Sciatic nerve (tissue), 2 donors: ENCODE measurements at regions not wholly inside any gene's neighbourhood (a gene's known extent, or its start where the extent isn't known, plus 50 kb on each side); places are given as distances from the start of the nearest gene placed in this dataset.
"Not testable (repeated sequence)": the region's sequence is repeated elsewhere in the genome, so short reads cannot be mapped to it uniquely, and the experiment has no call there.

Experiments used
- ATAC-seq: fragments of 200-7000 bp; cut with Tn5 transposase; one replicate; pipeline ENCODE4 v1.9.1; 2020; ENCODE audit warnings: mild to moderate bottlenecking, moderate library complexity
- DNase-seq: peaks from one replicate; pipeline ENCODE4 v3.0.0-alpha.2; 2020; ENCODE audit warnings: low spot score
- intact Hi-C: fragments of 100-400 bp; cut with DNase I; formaldehyde crosslinking; loops from one replicate; pipeline ENCODE4 v1.14.2; 2022
- donor health status: DM: no; HTN: no; CAD: no.
- donor health status: DM: no; HTN: no; CAD: no.

DNA sequence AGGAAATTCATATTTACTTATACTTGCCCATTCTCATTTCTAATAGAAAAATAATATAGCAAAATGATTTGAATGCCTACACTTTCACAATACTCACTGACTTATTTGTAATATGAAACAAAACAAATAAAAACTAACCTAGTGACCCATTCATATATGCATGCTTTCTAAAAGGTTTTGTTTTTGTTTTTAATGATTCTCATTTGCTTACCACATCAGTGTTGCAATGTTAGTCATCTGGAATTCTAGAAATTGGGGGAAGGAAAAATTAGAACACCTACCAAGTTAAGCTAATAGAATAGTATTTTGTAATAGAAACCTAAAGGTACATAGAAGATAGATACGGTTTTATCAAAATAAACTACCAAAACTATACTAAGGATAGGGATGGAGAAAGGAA lies 214.1 kb upstream of the CNTN6 start:
- ATAC-seq = no peak
- intact Hi-C loops = no loop called here
- DNase-seq = no peak

DNA sequence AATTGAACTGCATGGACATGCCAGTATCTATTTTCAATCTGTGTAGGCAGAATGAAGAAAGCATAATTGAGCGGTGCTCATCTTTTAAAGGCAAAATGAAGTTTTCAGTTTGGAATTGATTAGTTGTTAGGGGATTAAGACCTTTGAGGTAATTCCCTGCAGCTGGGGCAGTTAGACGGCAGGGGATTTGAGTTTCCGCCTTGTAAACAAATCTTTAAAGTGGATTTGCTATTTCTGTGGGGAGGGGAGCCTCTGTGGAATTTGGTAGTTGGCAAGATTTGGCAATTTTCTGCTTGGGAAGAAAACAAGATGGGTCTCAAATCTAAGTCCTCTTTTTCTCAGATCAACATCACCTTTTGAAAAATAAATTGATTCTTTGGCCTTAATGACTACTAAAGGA lies 212.5 kb upstream of the CNTN6 start:
- ATAC-seq = no peak
- intact Hi-C loops = no loop called here
- DNase-seq = no peak

DNA sequence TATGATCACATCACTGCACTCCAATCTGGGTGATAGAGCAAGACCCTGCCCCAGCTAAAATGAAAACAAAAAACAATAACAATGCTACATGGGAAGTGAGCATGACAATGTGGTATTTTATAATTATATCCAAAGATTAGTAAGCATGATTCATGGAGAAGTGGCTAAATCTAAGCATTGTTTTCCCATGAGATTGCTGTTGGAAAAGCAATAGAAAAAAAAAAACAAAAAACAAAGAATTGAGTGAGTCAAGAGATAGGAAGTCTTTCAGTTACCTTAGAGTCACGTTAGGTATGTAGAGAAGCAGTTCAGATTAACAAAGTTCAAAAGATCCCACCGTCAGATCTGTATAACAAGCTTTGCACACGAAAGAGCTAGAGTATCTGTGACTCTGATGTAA lies 210.3 kb upstream of the CNTN6 start:
- DNase-seq (no peak), ATAC-seq (no peak)
- intact Hi-C loops = no loop called here

DNA sequence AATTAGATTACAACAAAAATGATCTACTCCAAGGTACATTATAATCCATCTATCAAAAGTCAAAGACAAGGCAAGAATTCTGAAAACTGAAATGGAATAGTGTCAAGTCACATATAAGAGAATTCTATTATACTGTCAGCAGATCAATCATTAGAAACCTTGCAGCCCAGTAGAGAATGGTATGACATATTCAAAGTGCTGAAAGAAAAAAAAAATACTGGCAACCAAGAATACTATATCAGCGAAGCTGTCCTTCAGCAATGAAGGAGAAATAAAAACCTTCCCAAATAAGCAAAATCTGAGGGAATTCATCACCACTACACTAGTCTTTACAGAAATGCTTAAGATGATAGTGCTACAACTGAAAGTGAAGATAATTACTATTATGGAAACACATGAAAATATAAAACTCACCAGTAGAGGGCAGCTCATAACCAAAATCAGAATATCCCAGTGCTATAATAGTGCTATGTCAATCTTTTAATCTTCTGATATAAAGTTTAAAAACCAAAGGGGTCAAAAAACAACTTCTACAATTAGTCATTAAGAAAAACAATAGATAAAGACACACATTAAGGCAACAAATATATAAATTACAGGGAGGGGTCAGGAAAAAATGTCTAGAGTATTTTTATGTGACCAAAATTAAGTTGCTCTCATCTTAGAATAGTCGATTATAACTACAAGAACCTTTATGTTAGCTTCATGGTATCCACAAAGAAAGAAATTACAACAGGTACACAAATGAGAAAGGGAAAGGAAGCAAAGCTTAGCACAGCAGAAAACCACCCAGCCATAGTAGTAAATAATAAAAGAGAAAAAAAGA lies 190.7 kb upstream of the CNTN6 start:
- intact Hi-C loops = no loop called here

DNA sequence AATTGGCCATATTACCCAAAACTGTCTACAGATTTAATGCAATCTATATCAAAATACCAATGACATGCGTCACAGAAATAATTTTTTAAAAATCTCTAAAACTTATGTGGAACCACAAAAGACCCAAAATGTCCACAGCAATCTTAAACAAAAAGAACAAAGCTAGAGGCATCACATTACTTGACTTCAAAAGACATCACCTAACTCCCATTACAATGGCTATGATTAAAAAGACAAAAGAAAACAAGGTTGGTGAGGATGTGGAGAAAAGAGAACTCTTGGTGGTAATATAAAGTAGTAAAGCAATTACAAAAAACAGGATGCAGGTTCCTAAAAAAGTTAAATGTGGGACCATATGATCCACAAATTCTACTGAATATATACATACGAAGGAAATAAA lies 187.6 kb upstream of the CNTN6 start:
- DNase-seq (no peak), ATAC-seq (no peak)
- intact Hi-C loops = no loop called here

More for the DNA sequence above, 190.7 kb upstream of the CNTN6 start:
- no peak for DNase-seq
- no peak for ATAC-seq

DNA sequence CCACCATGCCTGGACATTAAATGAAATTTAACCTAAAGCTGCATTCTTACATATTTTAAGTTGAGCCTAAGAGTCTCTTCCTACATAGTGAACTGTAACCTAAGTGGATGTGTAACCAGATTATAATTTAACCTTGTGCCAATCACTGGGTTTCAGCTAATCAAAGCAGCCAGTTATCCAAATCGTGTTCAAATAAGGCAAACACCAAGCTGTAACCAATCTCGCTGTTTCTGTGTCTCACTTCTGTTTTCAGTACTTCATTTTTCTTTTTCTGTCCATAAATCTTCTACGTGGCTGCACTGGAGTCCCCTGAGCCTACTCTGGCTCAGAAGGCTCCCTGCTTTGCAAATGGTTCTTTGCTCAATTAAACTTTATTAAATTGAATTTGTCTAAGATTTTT lies 186.1 kb upstream of the CNTN6 start:
- intact Hi-C loops = no loop called here
- DNase-seq = no peak

DNA sequence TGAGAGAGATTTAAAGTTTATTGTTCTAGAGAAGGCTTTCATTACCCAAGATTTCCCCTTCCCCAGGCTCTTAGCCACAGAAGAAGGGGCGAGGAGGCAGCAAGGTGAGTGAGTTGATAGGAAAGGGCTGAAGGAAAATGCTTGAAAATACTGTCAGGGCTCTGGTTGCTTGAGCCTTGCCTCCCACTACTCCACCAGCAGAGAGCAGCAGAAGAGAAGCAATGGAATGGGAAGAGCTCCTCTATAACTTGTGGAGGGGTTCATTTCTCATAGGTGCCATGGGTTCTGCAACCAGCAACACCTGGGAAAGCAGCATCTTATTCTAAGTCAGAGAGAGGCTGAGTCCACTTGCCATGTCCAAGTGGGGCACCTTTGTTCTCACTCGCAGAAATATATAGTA lies 184.0 kb upstream of the CNTN6 start:
- DNase-seq = no peak
- intact Hi-C loops = no loop called here
- ATAC-seq = peak; percentile 24

More for the DNA sequence above, 186.1 kb upstream of the CNTN6 start:
- no peak for ATAC-seq

DNA sequence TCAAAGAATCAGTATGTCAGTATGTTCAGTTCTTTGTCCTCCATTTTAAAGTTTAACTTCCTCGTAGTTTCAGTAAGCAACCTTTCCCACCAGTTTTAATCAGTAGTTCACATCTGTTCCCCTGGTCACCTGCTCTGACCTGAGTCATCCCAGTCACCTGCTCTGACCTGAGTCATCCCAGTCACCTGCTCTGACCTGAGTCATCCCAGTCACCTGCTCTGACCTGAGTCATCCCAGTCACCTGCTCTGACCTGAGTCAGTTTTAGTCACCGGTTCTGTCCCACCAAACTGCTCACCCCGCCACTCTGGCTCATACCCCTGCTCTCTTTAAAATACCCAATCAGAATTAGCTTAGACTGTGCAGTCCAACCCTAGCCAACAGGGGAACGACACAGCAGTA lies 180.1 kb upstream of the CNTN6 start:
- DNase-seq, intact Hi-C loops, ATAC-seq: not testable (repeated sequence)

DNA sequence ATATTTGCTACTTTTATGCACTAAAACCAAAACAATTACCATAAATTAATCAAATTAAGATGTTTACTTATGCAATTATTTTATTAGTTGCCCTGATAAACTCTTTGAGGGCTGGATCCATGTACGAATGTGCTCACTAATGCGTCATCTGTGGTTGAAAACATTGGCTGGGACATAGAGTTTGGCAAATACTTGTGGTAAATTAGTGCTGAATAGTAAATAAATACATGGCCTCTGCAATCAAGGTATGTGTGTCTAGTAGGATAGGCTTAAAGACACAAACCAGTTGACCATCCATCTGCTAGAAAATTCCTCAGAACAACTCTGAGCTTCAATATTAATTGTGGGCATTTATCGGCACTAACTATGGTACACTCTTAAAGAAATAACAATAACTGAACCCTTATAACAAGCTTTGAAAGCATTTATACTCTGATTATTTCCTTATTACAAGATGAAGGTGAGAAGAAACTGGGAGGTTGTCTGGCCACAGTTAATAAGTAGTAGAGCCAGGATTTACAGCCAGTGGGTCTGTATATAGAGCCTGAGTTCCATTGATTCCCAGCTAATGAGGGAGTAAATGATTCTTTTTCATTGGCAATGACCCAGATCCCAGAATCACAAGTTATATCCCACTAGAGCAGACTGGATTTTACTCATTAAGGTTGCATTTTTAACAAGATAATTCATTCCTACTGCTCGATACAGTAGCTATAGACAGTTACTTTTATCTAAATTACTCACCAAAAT lies 169.5 kb upstream of the CNTN6 start:
- ATAC-seq (no peak), DNase-seq (no peak)
- intact Hi-C loops = no loop called here

DNA sequence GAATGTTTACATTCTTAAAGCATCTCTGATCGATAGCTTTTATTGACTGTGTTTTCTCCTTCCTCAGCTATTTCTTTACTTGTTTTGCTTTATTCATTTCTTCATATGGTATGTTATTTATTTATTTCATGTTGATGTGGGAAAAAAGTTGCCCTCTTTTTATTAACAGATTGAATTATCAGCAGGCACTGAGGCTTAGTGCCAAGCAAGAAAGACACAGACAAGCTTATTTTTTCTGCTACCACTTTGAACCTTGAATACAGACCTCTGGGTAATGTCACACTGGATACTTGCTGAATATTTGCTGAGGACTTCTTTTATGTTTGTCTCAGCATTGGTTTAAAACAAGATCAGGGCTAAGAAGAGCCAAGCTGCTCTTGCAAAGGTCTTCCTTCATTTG lies 162.0 kb upstream of the CNTN6 start:
- no peak for DNase-seq
- intact Hi-C loops = no loop called here

DNA sequence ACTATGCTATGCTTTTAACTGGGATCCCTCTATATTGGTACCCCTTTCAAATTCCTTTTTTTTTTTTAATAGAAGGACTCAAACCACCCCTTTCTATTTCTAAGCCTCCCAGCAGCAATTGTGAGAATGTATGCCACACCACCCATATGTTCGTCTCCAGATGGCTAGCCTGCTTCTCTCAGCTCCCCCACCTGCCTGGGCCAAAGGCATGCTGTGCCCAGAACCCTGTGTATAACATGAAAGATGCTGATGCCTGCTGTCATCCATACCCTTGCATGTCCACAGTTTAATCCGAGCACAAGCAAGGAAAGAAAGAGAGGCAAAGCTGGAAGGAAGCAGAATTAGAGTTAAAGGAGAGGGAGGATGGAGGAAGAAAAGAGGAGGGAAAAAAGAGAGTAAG lies 159.5 kb upstream of the CNTN6 start:
- no peak for ATAC-seq
- intact Hi-C loops = no loop called here
- DNase-seq = no peak

More for the DNA sequence above, 162.0 kb upstream of the CNTN6 start:
- ATAC-seq = no peak

DNA sequence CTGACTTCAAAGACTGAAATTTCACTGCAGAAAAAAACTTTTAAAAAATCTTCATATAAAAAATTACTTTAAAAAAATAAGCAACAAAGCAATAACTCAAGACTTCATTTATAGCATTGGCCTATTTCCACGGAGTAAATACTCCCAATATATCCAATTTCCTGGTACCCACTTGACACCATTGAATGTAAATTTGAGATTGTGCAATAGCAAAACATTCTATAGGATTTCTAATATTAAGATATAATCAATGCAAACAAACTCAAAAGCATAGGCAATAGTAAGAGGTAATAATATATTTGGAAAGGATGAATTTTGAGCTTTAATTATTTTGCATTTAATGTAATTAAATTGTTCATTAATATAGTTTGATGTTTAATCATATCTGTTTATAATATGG lies 148.0 kb upstream of the CNTN6 start:
- intact Hi-C loops = no loop called here
- ATAC-seq (no peak), DNase-seq (no peak)

DNA sequence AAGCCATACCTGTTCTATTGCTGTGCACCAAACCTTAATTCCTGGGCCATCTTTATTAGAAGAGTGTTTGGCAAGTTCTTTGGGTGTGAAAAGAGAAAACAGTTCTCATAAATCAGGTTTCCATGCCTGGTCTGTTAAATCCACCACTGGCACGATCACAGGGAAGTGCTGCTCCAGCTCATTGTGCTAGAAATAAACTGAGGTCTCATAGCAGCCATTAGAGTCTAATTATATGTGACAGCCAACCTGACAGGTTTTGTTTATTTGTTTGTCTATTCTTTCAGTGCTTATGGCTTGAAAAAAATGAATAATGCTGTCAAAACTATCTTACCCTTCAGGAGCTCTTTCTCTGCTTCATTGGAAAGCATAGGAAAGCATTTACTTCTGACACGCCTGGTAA lies 147.1 kb upstream of the CNTN6 start:
- DNase-seq (no peak), ATAC-seq (no peak)
- intact Hi-C loops = no loop called here

DNA sequence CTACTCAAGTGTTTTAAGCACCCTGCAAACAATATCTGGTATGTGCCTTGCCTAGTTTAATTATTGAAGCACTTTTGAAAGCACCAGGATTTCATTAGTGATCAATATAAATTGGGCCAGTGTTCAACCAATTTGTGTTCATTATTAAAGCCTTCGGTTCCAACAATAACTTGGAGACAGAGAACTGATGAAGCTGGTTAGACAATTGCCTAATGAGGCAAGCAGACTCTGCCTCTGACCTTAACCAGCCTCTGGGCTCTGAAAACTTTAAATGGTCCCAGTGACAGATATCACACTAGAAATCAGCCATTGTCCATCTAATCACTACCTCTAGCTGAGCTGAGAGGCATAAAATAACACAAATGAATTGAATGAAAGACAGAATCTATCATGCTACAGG lies 139.9 kb upstream of the CNTN6 start:
- no peak for DNase-seq
- intact Hi-C loops = no loop called here
- no peak for ATAC-seq

DNA sequence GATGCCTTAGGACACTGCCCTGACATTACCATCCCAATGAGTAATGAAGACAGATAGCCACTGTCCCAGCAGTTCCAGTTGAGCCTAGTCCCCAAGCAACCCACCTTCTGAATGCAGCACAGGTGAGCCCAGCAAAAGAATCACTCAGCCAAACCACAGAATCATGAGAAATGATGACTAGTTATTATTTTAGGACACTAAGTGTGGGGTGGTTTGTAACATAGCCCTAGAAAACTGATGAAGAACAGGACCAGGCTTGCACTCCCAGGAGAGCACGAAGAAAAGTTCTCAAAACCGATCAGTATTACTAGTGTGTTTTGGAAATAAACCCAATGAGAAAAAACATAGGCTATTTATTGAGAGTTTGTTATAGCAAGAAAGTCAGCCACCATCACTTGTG lies 129.6 kb upstream of the CNTN6 start:
- ATAC-seq = no peak
- intact Hi-C loops = no loop called here
- no peak for DNase-seq

DNA sequence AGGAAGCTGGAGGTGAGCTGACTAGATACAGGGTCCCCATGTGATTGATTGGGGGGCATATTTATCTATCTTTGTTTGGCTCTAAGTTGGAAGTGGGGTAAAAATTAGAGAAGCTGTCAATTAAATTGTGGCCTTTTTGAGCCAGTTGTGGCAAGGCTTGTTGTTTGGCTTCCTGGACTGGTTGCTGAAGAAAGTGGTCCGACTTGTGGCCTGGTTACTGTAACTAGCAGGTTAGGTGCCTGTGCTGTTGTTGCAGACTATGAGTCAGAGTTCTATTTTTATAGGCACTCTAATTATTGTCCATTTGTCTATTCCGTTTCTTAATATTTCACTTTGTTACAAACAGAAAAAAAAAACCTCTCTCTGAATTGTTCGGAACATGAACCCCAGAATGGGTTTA lies 129.1 kb upstream of the CNTN6 start:
- intact Hi-C loops = no loop called here
- ATAC-seq = no peak
- DNase-seq = no peak

DNA sequence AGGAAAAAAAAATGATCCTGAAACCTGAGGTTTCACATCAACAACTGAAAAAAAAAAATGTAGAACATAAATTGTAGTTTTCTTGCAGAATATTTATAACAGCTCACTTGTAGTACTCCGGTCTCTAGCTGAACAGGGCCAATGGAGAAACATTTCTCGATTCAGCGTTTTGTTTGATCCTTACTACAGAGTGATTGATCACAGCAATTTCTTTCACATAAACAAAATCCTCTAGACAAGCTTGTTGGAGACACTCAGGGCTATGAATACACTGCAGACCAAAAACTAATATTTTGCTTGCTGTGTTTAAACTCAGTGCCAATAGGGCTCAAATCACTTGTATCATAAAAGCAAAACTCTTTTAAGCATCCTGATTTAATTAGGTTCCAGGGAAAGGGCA lies 127.0 kb upstream of the CNTN6 start:
- intact Hi-C loops = no loop called here
- no peak for DNase-seq
- ATAC-seq = no peak

DNA sequence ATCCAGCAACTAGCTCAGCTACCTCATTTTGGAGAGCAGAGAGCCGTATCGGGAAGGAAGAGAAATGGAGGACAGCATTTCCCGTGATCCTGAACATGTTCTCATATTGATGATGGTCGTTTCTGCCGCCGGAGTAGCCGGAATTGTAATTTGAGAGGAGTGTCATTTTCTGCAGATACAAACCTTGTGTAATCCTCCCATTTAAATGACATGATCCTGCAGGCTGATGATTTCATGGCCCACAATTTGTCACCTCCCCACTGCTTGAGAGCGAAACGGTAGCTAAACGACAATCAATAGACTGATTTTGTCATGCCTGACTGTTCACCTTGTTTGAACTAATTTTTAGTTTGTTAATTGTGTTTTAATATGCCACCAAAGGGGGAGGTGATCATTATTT lies 126.5 kb upstream of the CNTN6 start:
- DNase-seq = no peak
- intact Hi-C loops = no loop called here
- no peak for ATAC-seq

DNA sequence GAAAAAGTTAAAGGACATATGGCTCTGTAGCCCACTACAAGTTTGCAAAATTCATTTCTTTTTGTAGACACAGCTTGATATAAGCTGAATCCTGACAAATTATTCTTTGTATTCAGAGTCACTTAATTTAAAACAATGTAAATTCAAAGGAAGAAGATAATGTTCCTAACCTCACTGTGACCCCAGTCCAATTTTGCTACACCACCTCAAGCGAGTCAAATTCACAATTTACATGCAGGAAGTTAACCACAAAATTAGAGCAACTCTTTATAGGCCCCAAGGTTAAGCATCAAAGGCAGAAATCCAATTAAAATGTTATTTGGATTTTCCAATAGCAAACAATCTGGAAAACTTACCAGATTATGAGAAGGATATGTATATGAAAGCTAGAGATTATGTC lies 119.5 kb upstream of the CNTN6 start:
- ATAC-seq (no peak), DNase-seq (no peak)
- intact Hi-C loops = no loop called here

DNA sequence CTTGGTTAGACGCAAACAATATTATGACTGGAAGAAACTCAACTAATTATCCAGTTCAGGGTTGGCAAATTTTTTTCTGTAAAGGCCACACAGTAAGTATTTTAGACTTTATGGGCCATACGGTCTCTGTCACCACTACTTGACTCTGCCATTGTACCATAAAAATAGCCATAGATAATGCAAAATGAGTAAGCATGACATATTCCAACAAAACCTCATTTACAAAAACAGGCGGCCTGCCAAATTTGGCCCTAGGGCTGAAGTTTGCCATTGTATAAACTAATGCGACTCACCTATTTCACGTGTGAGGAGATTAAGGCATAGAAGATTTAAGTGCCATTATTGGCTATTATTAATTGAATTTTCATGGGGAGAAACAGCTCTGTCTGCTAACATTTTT lies 116.8 kb upstream of the CNTN6 start:
- DNase-seq = no peak
- no peak for ATAC-seq
- intact Hi-C loops = no loop called here

DNA sequence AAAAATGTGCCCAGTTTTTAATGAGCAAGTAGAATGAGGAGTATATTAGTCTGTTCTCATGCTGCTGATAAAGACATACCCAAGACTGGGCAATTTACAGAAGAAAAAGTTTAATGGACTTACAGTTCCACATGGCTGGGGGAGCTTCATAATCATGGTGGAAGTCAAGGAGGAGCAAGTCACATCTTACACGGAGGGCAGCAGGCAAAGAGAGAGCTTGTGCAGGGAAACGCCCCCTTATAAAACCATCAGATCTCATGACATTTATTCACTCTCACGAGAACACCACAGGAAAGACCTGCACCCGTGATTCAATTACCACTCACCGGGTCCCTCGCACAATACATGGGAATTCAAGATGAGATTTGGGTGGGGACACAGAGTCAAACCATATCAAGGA lies 111.7 kb upstream of the CNTN6 start:
- ATAC-seq (no peak), DNase-seq (no peak)
- intact Hi-C loops = no loop called here
